Naive thymus-derived CD4-positive, alpha-beta T cell (primary cell): ENCODE measurements at regions not wholly inside any gene's neighbourhood (a gene's known extent, or its start where the extent isn't known, plus 50 kb on each side); places are given as distances from the start of the nearest gene placed in this dataset.

Experiments used
- ATAC-seq: fragments of 150-1000 bp; cut with Tn5 transposase; 2 replicates; pipeline ENCODE4 v1.10.0; 2021; ENCODE audit warnings: mild to moderate bottlenecking, moderate library complexity
- CTCF ChIA-PET: fragments of 350-600 bp; sonication (Branson Sonifier 250); formaldehyde crosslinking; loops from one replicate; lab custom pipeline; 2021; ENCODE audit warnings: antibody characterized with exemption; lab: Charles Lee
- POLR2A ChIA-PET: fragments of 350-600 bp; sonication (Branson Sonifier 250); formaldehyde crosslinking; loops from one replicate; lab custom pipeline; 2021; ENCODE audit warnings: antibody characterized with exemption, inconsistent platforms; lab: Charles Lee
- DNase-seq, 9 donors: peaks; one replicate each; pipeline versions ENCODE4 v3.0.0 to v3.0.0-alpha.2; 2020 to 2022; ENCODE audit warnings: mixed read lengths in 1 of 9
- H3K27ac ChIP-seq: one replicate; pipeline ENCODE4 v1.7.0; 2013; ENCODE audit warnings: mild to moderate bottlenecking, low read depth, low read length, moderate library complexity
- H3K27me3 ChIP-seq, 2 donors: one replicate each; pipeline ENCODE4 v1.7.0; 2013; ENCODE audit warnings: low read length in 2 of 2, mild to moderate bottlenecking in 2 of 2, moderate library complexity in 2 of 2; ENCODE audit not compliant: control insufficient read depth in 2 of 2, insufficient read depth in 2 of 2
- H3K36me3 ChIP-seq, 3 experiments: 1 replicate in 2 of 3; 2 replicates in 1 of 3; pipeline ENCODE4 v1.7.0; 2013; ENCODE audit warnings: low read length in 3 of 3, mild to moderate bottlenecking in 3 of 3, moderate library complexity in 1 of 3; ENCODE audit not compliant: insufficient read depth in 3 of 3, control insufficient read depth in 2 of 3
- H3K4me1 ChIP-seq, 2 donors: one replicate each; pipeline ENCODE4 v1.7.0; 2013; ENCODE audit warnings: low read length in 2 of 2, mild to moderate bottlenecking in 2 of 2, moderate library complexity in 1 of 2; ENCODE audit not compliant: control insufficient read depth in 2 of 2, insufficient read depth in 2 of 2
- H3K4me3 ChIP-seq: 2 replicates; pipeline ENCODE4 v1.7.0; 2013; ENCODE audit warnings: mild to moderate bottlenecking, low read length
- H3K9me3 ChIP-seq, 3 experiments: 1 replicate in 2 of 3; 2 replicates in 1 of 3; pipeline ENCODE4 v1.7.0; 2013; ENCODE audit warnings: low read length in 3 of 3; ENCODE audit not compliant: control insufficient read depth in 2 of 3
- H3K27ac Mint-ChIP-seq, 9 donors: one replicate each; pipeline ENCODE4 v1.8.0; 2020 to 2022; ENCODE audit warnings: mixed read lengths in 9 of 9, mild to moderate bottlenecking in 8 of 9, moderate library complexity in 5 of 9, inconsistent platforms in 2 of 9
- H3K27me3 Mint-ChIP-seq, 5 donors: one replicate each; pipeline ENCODE4 v1.8.0; 2021 to 2022; ENCODE audit warnings: mixed read lengths in 5 of 5, mild to moderate bottlenecking in 1 of 5
- H3K36me3 Mint-ChIP-seq, 5 donors: one replicate each; pipeline ENCODE4 v1.8.0; 2020 to 2022; ENCODE audit warnings: mixed read lengths in 5 of 5, mild to moderate bottlenecking in 3 of 5, inconsistent platforms in 1 of 5
- H3K4me1 Mint-ChIP-seq, 7 donors: one replicate each; pipeline ENCODE4 v1.8.0; 2020 to 2022; ENCODE audit warnings: mixed read lengths in 7 of 7, mild to moderate bottlenecking in 3 of 7, inconsistent platforms in 1 of 7
- H3K4me3 Mint-ChIP-seq, 10 donors: one replicate each; pipeline ENCODE4 v1.8.0; 2020 to 2022; ENCODE audit warnings: mild to moderate bottlenecking in 10 of 10, mixed read lengths in 10 of 10, moderate library complexity in 6 of 10, inconsistent platforms in 2 of 10
- H3K9me3 Mint-ChIP-seq, 11 donors: one replicate each; pipeline ENCODE4 v1.8.0; 2020 to 2022; ENCODE audit warnings: mixed read lengths in 11 of 11, mild to moderate bottlenecking in 4 of 11, inconsistent platforms in 1 of 11, moderate library complexity in 1 of 11
- intact Hi-C, 2 donors: fragments of 100-400 bp; cut with micrococcal nuclease; formaldehyde crosslinking; loops; one replicate each; pipeline ENCODE4 v1.15.1; 2023

DNA sequence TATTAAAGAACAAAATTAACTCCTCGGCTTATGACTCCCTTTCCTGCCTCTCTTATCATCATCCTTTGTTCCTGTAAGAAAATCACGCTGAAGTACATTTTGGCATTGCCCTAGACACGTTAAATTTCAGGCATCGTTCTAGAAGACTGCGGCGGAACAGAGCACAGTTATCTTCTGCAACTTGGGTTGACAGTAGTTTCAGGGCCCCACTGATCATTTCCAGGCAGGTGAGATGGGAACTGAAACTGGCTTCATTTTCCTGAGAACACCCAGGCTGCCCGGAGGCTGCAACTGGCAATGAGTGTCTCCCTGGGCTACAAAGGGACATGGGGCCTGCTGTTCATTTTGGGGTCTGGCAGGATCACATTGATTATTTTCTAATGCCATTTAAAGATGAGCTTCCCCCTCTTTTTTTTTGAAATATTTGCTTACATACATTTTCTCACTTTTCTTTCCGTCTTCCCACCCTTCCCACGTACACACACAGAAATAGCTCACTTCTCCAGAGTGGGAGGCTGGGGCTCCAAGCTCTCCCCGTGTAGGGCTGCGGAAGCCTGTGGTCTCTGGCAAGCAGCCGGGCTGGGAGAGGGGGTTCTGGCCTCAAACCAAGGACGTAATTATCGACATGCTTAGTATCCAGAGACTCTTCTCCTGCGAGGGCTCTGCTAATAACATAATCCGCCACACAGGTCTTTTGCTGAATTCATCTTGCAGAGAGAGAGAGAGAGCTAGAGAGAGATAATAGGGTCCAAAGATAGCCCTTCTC is 267.4 kb downstream of the ABHD5 start:
- peaks cover 0 to 29% (median 5%) of the 10 kb centered on the region in 5 donors for H3K27me3 Mint-ChIP-seq
- Histone ChIP-seq H3K27ac (no peak overlapping the region), H3K9me3 (no peaks in the 10 kb centered on the region), H3K27me3 (no peaks in the 10 kb centered on the region), H3K36me3 (no peaks in the 10 kb centered on the region), H3K4me3 (no peak overlapping the region), H3K4me1 (no peaks in the 10 kb centered on the region)
- CTCF ChIA-PET = interaction anchor here (0.5 kb wide), 1 partner anchor 1895 kb away, joined by 3 read pairs; no protein-coding TSS in a partner anchor
- H3K27ac Mint-ChIP-seq = no peak overlapping the region
- H3K9me3 Mint-ChIP-seq = no peaks in the 10 kb centered on the region
- H3K4me1 Mint-ChIP-seq = no peaks in the 10 kb centered on the region
- POLR2A ChIA-PET = no interaction called here
- intact Hi-C loops = no loop called here
- ATAC-seq = no peak
- H3K4me3 Mint-ChIP-seq = no peak overlapping the region
- DNase-seq = no peak
- no peaks in the 10 kb centered on the region for H3K36me3 Mint-ChIP-seq

DNA sequence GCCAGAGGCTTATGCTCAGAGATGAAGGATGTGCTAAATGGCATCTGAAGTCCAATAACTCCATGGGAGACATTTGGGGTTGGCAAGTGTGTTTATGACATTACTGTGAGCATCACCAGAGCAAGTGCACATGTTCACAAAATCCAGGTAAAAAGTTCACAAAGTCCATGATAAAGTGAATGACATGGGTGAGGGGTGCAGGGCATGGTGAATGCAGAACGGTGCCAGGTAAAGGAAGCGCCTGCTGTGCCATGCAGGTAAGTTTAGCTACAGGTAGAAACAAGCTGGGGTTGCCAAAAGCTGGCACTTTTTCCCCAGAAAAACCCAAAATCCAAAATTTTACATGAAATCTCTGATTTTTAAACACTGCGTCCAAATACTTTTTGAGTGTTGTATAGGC is 268.2 kb downstream of the ABHD5 start:
- intact Hi-C loops = no loop called here
- Histone ChIP-seq H3K9me3 (no peaks in the 10 kb centered on the region), H3K27ac (no peak overlapping the region), H3K4me3 (no peak overlapping the region), H3K4me1 (no peaks in the 10 kb centered on the region), H3K27me3 (no peaks in the 10 kb centered on the region), H3K36me3 (no peaks in the 10 kb centered on the region)
- ATAC-seq (no peak), DNase-seq (no peak)
- Mint-ChIP-seq H3K9me3 (no peaks in the 10 kb centered on the region), H3K36me3 (peaks cover 0 to 3% (median 0%) of the 10 kb centered on the region in 5 donors), H3K27ac (no peak overlapping the region), H3K4me3 (no peak overlapping the region), H3K4me1 (no peaks in the 10 kb centered on the region), H3K27me3 (peaks cover 5 to 28% (median 10%) of the 10 kb centered on the region in 5 donors)
- POLR2A ChIA-PET = no interaction called here
- CTCF ChIA-PET = no interaction called here

DNA sequence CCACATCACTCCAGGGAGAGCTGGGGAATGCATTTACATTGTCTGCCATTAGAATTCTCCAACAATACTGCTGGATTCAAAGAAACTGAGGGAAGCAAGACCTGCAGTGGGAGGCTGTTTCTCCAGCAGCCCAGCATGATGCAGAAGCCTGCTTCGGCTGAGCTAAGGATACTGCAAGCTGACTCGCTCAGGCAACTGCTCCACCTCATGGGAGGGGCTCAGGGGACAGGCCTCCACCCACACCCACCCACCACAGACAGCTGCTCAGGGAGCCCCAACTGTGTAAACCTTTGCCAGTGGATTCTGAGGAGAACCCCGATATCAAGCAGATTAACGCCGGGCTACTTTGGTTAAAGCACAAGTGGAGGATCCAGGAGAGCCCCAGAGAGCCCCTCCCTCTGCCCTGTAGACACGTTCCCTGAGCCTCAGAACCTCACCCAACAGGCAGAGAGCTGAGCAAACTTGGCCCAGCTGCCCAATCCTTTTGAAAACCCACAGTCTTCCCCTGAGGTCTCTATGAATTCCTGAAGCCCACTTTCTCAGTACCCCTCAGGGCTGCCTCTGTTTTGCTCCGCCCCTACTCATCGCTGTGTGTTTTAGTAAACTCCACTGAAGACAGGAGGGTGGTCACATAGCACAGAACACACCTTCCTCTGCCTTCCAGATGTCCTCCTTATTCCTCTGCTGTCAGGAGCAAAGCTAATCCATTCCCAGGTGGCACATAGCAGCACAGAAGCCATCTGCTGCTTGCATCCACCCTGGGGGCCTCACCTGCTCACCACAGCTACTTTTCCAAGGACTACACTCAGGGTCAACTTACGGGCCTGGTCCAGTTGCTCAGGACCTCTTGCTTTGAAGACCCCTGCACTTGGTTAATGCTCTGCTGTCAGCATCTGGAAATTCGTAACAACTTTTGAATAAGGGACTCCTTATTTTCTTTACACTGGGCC is 269.0 kb downstream of the ABHD5 start:
- DNase-seq (no peak), ATAC-seq (no peak)
- no peaks in the 10 kb centered on the region for H3K9me3 Mint-ChIP-seq
- Histone ChIP-seq H3K4me3 (no peak overlapping the region), H3K4me1 (no peaks in the 10 kb centered on the region), H3K27ac (no peak overlapping the region), H3K36me3 (no peaks in the 10 kb centered on the region), H3K27me3 (no peaks in the 10 kb centered on the region), H3K9me3 (no peaks in the 10 kb centered on the region)
- H3K36me3 Mint-ChIP-seq = peaks cover 0 to 3% (median 0%) of the 10 kb centered on the region in 5 donors
- no peak overlapping the region for H3K27ac Mint-ChIP-seq
- no peak overlapping the region for H3K4me3 Mint-ChIP-seq
- intact Hi-C loops = no loop called here
- peaks cover 8 to 29% (median 18%) of the 10 kb centered on the region in 5 donors for H3K27me3 Mint-ChIP-seq
- H3K4me1 Mint-ChIP-seq = peaks cover 0 to under 1% (median 0%) of the 10 kb centered on the region in 7 donors
- CTCF ChIA-PET = no interaction called here
- POLR2A ChIA-PET = no interaction called here

DNA sequence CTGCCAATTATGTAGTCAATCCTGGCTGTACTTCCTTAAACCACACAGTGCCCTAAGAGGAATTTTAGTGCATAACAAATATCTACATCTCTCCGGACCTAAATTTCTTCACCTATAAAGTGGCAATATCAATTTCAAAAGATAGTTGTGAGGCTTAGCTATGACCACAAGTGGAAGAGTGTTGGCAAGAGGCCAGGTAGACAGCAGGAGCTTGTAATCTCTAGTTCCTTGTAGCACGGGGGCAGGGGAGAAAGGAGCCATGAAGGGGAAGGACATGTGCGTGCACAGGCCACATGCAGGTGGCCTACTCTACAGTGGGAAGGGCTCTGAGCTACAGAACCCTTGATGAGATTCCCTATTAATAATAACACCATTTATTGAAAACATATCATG is 269.7 kb downstream of the ABHD5 start:
- CTCF ChIA-PET = no interaction called here
- no peak overlapping the region for H3K27ac Mint-ChIP-seq
- H3K27ac ChIP-seq = no peak overlapping the region
- no peaks in the 10 kb centered on the region for H3K27me3 ChIP-seq
- H3K4me1 ChIP-seq = no peaks in the 10 kb centered on the region
- H3K36me3 ChIP-seq = no peaks in the 10 kb centered on the region
- intact Hi-C loops = no loop called here
- no peak overlapping the region for H3K4me3 ChIP-seq
- H3K9me3 Mint-ChIP-seq = no peaks in the 10 kb centered on the region
- H3K27me3 Mint-ChIP-seq = peaks cover 14 to 26% (median 24%) of the 10 kb centered on the region in 5 donors
- ATAC-seq (no peak), DNase-seq (no peak)
- H3K4me1 Mint-ChIP-seq = peaks cover 0 to 5% (median 0%) of the 10 kb centered on the region in 7 donors
- H3K4me3 Mint-ChIP-seq = no peak overlapping the region
- POLR2A ChIA-PET = no interaction called here
- H3K36me3 Mint-ChIP-seq = peaks cover 0 to 3% (median 0%) of the 10 kb centered on the region in 5 donors
- no peaks in the 10 kb centered on the region for H3K9me3 ChIP-seq

DNA sequence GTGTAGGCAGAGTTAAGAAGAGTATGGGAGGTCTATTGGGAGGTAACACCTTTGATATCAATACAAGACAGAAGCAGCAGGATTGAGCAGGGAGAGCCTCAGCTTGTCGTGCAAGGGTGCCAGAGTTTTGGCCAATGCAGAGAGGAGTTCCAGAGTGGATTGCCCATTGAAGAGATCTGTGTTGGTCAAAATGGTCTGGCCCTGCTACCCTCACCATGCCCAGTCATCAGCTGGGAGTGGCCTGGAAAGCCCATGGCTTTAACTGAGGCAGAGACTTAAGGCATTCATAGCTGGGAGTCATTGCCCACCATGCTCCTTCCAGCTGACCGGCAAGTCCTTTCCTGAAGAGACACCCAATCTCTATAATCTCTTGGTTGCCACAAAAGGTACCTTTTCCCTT is 271.3 kb downstream of the ABHD5 start:
- ATAC-seq (no peak), DNase-seq (no peak)
- Histone ChIP-seq H3K9me3 (no peaks in the 10 kb centered on the region), H3K36me3 (no peaks in the 10 kb centered on the region), H3K4me1 (no peaks in the 10 kb centered on the region), H3K27ac (no peak overlapping the region), H3K4me3 (no peak overlapping the region), H3K27me3 (peaks cover 0 to 2% of the 10 kb centered on the region in 2 donors)
- CTCF ChIA-PET = no interaction called here
- intact Hi-C loops = no loop called here
- POLR2A ChIA-PET = no interaction called here
- Mint-ChIP-seq H3K36me3 (peaks cover 0 to 3% (median 0%) of the 10 kb centered on the region in 5 donors), H3K9me3 (no peaks in the 10 kb centered on the region), H3K4me3 (no peak overlapping the region), H3K27me3 (peaks cover 17 to 33% (median 23%) of the 10 kb centered on the region in 5 donors), H3K27ac (no peak overlapping the region), H3K4me1 (peaks cover 0 to 9% (median 0%) of the 10 kb centered on the region in 7 donors)

DNA sequence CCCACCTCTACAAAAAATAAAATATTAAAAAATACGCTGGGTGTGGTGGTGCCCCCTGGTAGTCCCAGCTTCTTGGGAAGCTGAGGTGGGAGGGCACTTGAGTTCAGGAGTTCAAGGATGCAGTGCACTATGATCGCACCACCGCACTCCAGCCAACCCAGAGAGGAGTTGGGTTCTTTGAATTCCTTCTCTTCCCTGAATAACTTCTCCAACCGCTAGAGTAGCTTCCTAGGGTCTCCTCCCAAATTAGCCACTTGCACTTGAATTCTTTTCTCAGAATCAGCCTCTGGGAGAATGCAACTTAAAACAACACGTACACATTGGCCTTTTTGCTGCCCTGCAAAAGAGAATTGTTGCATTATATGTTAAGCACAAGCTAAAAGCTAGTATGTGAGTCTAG is 272.5 kb downstream of the ABHD5 start:
- Histone ChIP-seq H3K9me3 (no peaks in the 10 kb centered on the region), H3K27ac (no peak overlapping the region), H3K36me3 (no peaks in the 10 kb centered on the region), H3K4me3 (no peak overlapping the region), H3K4me1 (no peaks in the 10 kb centered on the region), H3K27me3 (peaks cover 0 to 3% of the 10 kb centered on the region in 2 donors)
- Mint-ChIP-seq H3K36me3 (peaks cover 0 to 3% (median 0%) of the 10 kb centered on the region in 5 donors), H3K27ac (no peak overlapping the region), H3K4me1 (peaks cover 0 to 9% (median 0%) of the 10 kb centered on the region in 7 donors), H3K27me3 (peaks cover 17 to 43% (median 28%) of the 10 kb centered on the region in 5 donors), H3K9me3 (no peaks in the 10 kb centered on the region), H3K4me3 (no peak overlapping the region)
- ChIA-PET CTCF (no interaction called here), POLR2A (no interaction called here)
- DNase-seq (no peak), ATAC-seq (no peak)
- intact Hi-C loops = no loop called here
